Astrocyte (in vitro differentiated cells and primary cell): ENCODE measurements at regions not wholly inside any gene's neighbourhood (a gene's known extent, or its start where the extent isn't known, plus 50 kb on each side); places are given as distances from the start of the nearest gene placed in this dataset.

ENCODE experiments used
- DNase-seq: peaks from one replicate; pipeline ENCODE4 v3.0.0-alpha.2; 2010; ENCODE audit warnings: low read depth
- FAIRE-seq: peaks from 2 replicates; lab custom pipeline; 2011; peaks lifted over from hg19 to GRCh38; lab: Jason Lieb, UNC
- H2AFZ ChIP-seq: 2 replicates; pipeline ENCODE4 v1.6.0; 2012; ENCODE audit warnings: low read depth, low read length, inconsistent platforms
- H3K27ac ChIP-seq: 2 replicates; pipeline ENCODE4 v1.5.1; 2011; ENCODE audit warnings: low read depth, low read length, inconsistent platforms
- H3K27me3 ChIP-seq: 2 replicates; pipeline ENCODE4 v1.6.0; 2011; ENCODE audit warnings: low read length, inconsistent platforms; ENCODE audit not compliant: insufficient read depth
- H3K36me3 ChIP-seq: 2 replicates; pipeline ENCODE4 v1.5.1; 2011; ENCODE audit warnings: low read length, inconsistent platforms; ENCODE audit not compliant: insufficient read depth
- H3K4me1 ChIP-seq: 2 replicates; pipeline ENCODE4 v1.5.1; 2011; ENCODE audit warnings: low read length, inconsistent platforms; ENCODE audit not compliant: insufficient read depth
- H3K4me2 ChIP-seq: 2 replicates; pipeline ENCODE4 v1.6.0; 2012; ENCODE audit warnings: low read length, inconsistent platforms
- H3K4me3 ChIP-seq: 2 replicates; pipeline ENCODE4 v1.5.1; 2011; ENCODE audit warnings: low read depth, mild to moderate bottlenecking, low read length, inconsistent platforms; ENCODE audit not compliant: insufficient read depth
- H3K79me2 ChIP-seq: 2 replicates; pipeline ENCODE4 v1.6.0; 2012; ENCODE audit warnings: mild to moderate bottlenecking, low read length, inconsistent platforms; ENCODE audit not compliant: insufficient read depth
- H3K9ac ChIP-seq: 2 replicates; pipeline ENCODE4 v1.6.0; 2012; ENCODE audit warnings: mild to moderate bottlenecking, low read length, inconsistent platforms
- H3K9me3 ChIP-seq: 2 replicates; pipeline ENCODE4 v1.5.1; 2012; ENCODE audit warnings: low read depth, mild to moderate bottlenecking, low read length, inconsistent platforms; ENCODE audit not compliant: insufficient read depth
- H4K20me1 ChIP-seq: 2 replicates; pipeline ENCODE4 v1.6.0; 2012; ENCODE audit warnings: low read length, inconsistent platforms; ENCODE audit not compliant: insufficient read depth
- H3K27ac Mint-ChIP-seq: one replicate; pipeline ENCODE4 v1.8.0; 2021; ENCODE audit warnings: mild to moderate bottlenecking, mixed read lengths; ENCODE audit not compliant: unreplicated experiment
- H3K27me3 Mint-ChIP-seq: one replicate; pipeline ENCODE4 v1.8.0; 2021; ENCODE audit warnings: low read depth, mixed read lengths; ENCODE audit not compliant: unreplicated experiment
- H3K36me3 Mint-ChIP-seq: one replicate; pipeline ENCODE4 v1.8.0; 2021; ENCODE audit warnings: low read depth, mixed read lengths; ENCODE audit not compliant: unreplicated experiment
- H3K4me1 Mint-ChIP-seq: one replicate; pipeline ENCODE4 v1.8.0; 2021; ENCODE audit warnings: low read depth, mixed read lengths; ENCODE audit not compliant: unreplicated experiment
- H3K4me3 Mint-ChIP-seq: one replicate; pipeline ENCODE4 v1.8.0; 2021; ENCODE audit warnings: mild to moderate bottlenecking, moderate library complexity, mixed read lengths; ENCODE audit not compliant: unreplicated experiment
- H3K9me3 Mint-ChIP-seq: one replicate; pipeline ENCODE4 v1.8.0; 2021; ENCODE audit warnings: mild to moderate bottlenecking, mixed read lengths; ENCODE audit not compliant: unreplicated experiment
- CTCF ChIP-seq: IDR thresholded peaks from 2 replicates; pipeline ENCODE4 v1.5.1; 2011; ENCODE audit warnings: low read depth, mild to moderate bottlenecking, inconsistent platforms, low read length, moderate library complexity; ENCODE audit not compliant: insufficient read depth
- EZH2 ChIP-seq: IDR thresholded peaks from 2 replicates; pipeline ENCODE4 v1.6.1; 2012; ENCODE audit warnings: mild to moderate bottlenecking, low read length, inconsistent platforms; ENCODE audit not compliant: insufficient read depth

GRCh38 chr6:91796603-91797002 is 1209.7 kb upstream of the MAP3K7 start:
- FAIRE-seq = no peak
- no peak overlapping the region for H3K4me3 Mint-ChIP-seq
- no peak for DNase-seq

GRCh38 chr6:91788501-91788900 is 1201.6 kb upstream of the MAP3K7 start:
- FAIRE-seq (no peak), DNase-seq (no peak)
- H3K9ac ChIP-seq = no peak overlapping the region
- no peaks in the 10 kb centered on the region for H3K9me3 ChIP-seq
- no peak overlapping the region for H3K4me3 ChIP-seq
- no peaks in the 10 kb centered on the region for H3K79me2 ChIP-seq
- H3K4me1 ChIP-seq = no peaks in the 10 kb centered on the region
- Mint-ChIP-seq H3K27me3 (no peaks in the 10 kb centered on the region), H3K4me1 (no peaks in the 10 kb centered on the region), H3K36me3 (no peaks in the 10 kb centered on the region), H3K27ac (no peak overlapping the region), H3K4me3 (no peak overlapping the region), H3K9me3 (peaks cover 7% of the 10 kb centered on the region)
- H3K36me3 ChIP-seq = no peaks in the 10 kb centered on the region
- no peak overlapping the region for H3K27ac ChIP-seq
- no peak overlapping the region for H2AFZ ChIP-seq
- H3K4me2 ChIP-seq = no peak overlapping the region
- TF ChIP-seq EZH2 = no peak
- no peak for TF ChIP-seq CTCF
- H3K27me3 ChIP-seq = no peaks in the 10 kb centered on the region
- H4K20me1 ChIP-seq = no peaks in the 10 kb centered on the region

More at GRCh38 chr6:91796603-91797002, 1209.7 kb upstream of the MAP3K7 start:
- H3K9me3 ChIP-seq = no peaks in the 10 kb centered on the region
- no peaks in the 10 kb centered on the region for H3K4me1 ChIP-seq
- Mint-ChIP-seq H3K4me1 (no peaks in the 10 kb centered on the region), H3K27me3 (no peaks in the 10 kb centered on the region), H3K36me3 (no peaks in the 10 kb centered on the region), H3K27ac (no peak overlapping the region), H3K9me3 (peaks cover 4% of the 10 kb centered on the region)
- H3K27ac ChIP-seq = no peak overlapping the region
- H3K4me2 ChIP-seq = no peak overlapping the region
- no peak overlapping the region for H3K9ac ChIP-seq
- H4K20me1 ChIP-seq = no peaks in the 10 kb centered on the region
- no peaks in the 10 kb centered on the region for H3K27me3 ChIP-seq
- no peak for TF ChIP-seq EZH2
- TF ChIP-seq CTCF = no peak
- H3K79me2 ChIP-seq = no peaks in the 10 kb centered on the region
- no peak overlapping the region for H2AFZ ChIP-seq
- no peak overlapping the region for H3K4me3 ChIP-seq
- H3K36me3 ChIP-seq = no peaks in the 10 kb centered on the region

- H3K4me3 Mint-ChIP-seq = no peak overlapping the region
- no peaks in the 10 kb centered on the region for H3K79me2 ChIP-seq
- H3K4me1 ChIP-seq = no peaks in the 10 kb centered on the region
- no peaks in the 10 kb centered on the region for H3K27me3 Mint-ChIP-seq
- H3K4me1 Mint-ChIP-seq = no peaks in the 10 kb centered on the region
- H4K20me1 ChIP-seq = no peaks in the 10 kb centered on the region
- no peak overlapping the region for H3K27ac ChIP-seq
- no peak overlapping the region for H3K4me3 ChIP-seq
- H3K4me2 ChIP-seq = peak overlapping the region; percentile 29
- no peak for FAIRE-seq
- H3K9ac ChIP-seq = no peak overlapping the region
- TF ChIP-seq EZH2 = no peak
- TF ChIP-seq CTCF = no peak
- peak overlapping the region; percentile 51 for H2AFZ ChIP-seq
- H3K36me3 ChIP-seq = no peaks in the 10 kb centered on the region
- no peak for DNase-seq
- H3K9me3 ChIP-seq = no peaks in the 10 kb centered on the region
- peaks cover 4% of the 10 kb centered on the region for H3K9me3 Mint-ChIP-seq
- no peaks in the 10 kb centered on the region for H3K27me3 ChIP-seq
- H3K36me3 Mint-ChIP-seq = no peaks in the 10 kb centered on the region
- no peak overlapping the region for H3K27ac Mint-ChIP-seq
Observed at GRCh38 chr6:91786474-91787184, 1199.8 kb upstream of the MAP3K7 start.
